ENCODE measurements at regions not wholly inside any gene's neighbourhood (a gene's known extent, or its start where the extent isn't known, plus 50 kb on each side); places are given as distances from the start of the nearest gene placed in this dataset.
A peak's percentile ranks its signal among the peaks of the same experiment; 100 is the strongest.

- TF ChIP-seq EZH2phosphoT487 (IDR thresholded peaks at IDR 0.05; ENCODE audit: low read depth) (no peak), CTCF (IDR thresholded peaks at IDR 0.05; ENCODE audit: low read depth, low read length) (peak; percentile 86)
- Histone ChIP-seq H4K20me1 (ENCODE audit: insufficient read depth, low read length) (no peaks in the 10 kb centered on the region), H3K4me1 (ENCODE audit: low read length) (peaks cover 3% of the 10 kb centered on the region; the same call in 1 of the 2 replicates), H2AFZ (ENCODE audit: low read depth, low read length) (peak overlapping the region; percentile 69; the same call in 1 of the 2 replicates), H3K4me2 (ENCODE audit: low read length) (no peak overlapping the region), H3K27me3 (ENCODE audit: low read depth, low read length) (no peaks in the 10 kb centered on the region), H3K27ac (ENCODE audit: low read length) (no peak overlapping the region), H3K79me2 (ENCODE audit: low read length) (no peaks in the 10 kb centered on the region), H3K9ac (ENCODE audit: low read length) (no peak overlapping the region), H3K36me3 (replicated peaks; ENCODE audit: low read depth, low read length) (peaks cover 5% of the 10 kb centered on the region), H3K4me3 (ENCODE audit: low read length) (no peak overlapping the region), H3K9me3 (ENCODE audit: insufficient read depth, low read length) (peaks cover 6% of the 10 kb centered on the region; the same call in 1 of the 2 replicates)
Measured at GRCh38 chr4:130808492-130808891, 1712.5 kb downstream of the C4orf33 start.

- Histone ChIP-seq H2AFZ (ENCODE audit: low read depth, low read length) (no peak overlapping the region), H3K9ac (ENCODE audit: low read length) (no peak overlapping the region), H3K4me2 (ENCODE audit: low read length) (no peak overlapping the region), H3K4me3 (ENCODE audit: low read length) (no peak overlapping the region), H4K20me1 (ENCODE audit: insufficient read depth, low read length) (no peaks in the 10 kb centered on the region), H3K4me1 (ENCODE audit: low read length) (peaks cover 3% of the 10 kb centered on the region; the same call in 1 of the 2 replicates), H3K27ac (ENCODE audit: low read length) (no peak overlapping the region), H3K79me2 (ENCODE audit: low read length) (no peaks in the 10 kb centered on the region), H3K36me3 (replicated peaks; ENCODE audit: low read depth, low read length) (no peaks in the 10 kb centered on the region), H3K9me3 (ENCODE audit: insufficient read depth, low read length) (no peaks in the 10 kb centered on the region), H3K27me3 (ENCODE audit: low read depth, low read length) (no peaks in the 10 kb centered on the region)
- no peak for TF ChIP-seq EZH2phosphoT487 (IDR thresholded peaks at IDR 0.05; ENCODE audit: low read depth)
- TF ChIP-seq CTCF (IDR thresholded peaks at IDR 0.05; ENCODE audit: low read depth, low read length), result no peak
Measured at GRCh38 chr4:130812117-130812765, 1716.3 kb downstream of the C4orf33 start.

- no peaks in the 10 kb centered on the region for H3K36me3 ChIP-seq (replicated peaks; ENCODE audit: low read depth, low read length)
- H3K4me1 ChIP-seq (ENCODE audit: low read length), result peaks cover 5% of the 10 kb centered on the region
- H3K4me2 ChIP-seq (ENCODE audit: low read length), result no peak overlapping the region
- H3K4me3 ChIP-seq (ENCODE audit: low read length), result no peak overlapping the region
- TF ChIP-seq CTCF (IDR thresholded peaks at IDR 0.05; ENCODE audit: low read depth, low read length), result no peak
- TF ChIP-seq EZH2phosphoT487 (IDR thresholded peaks at IDR 0.05; ENCODE audit: low read depth), result no peak
- no peaks in the 10 kb centered on the region for H3K9me3 ChIP-seq (ENCODE audit: insufficient read depth, low read length)
- H2AFZ ChIP-seq (ENCODE audit: low read depth, low read length), result no peak overlapping the region
- no peaks in the 10 kb centered on the region for H3K79me2 ChIP-seq (ENCODE audit: low read length)
- H4K20me1 ChIP-seq (ENCODE audit: insufficient read depth, low read length), result no peaks in the 10 kb centered on the region
- H3K27ac ChIP-seq (ENCODE audit: low read length), result no peak overlapping the region
- H3K27me3 ChIP-seq (ENCODE audit: low read depth, low read length), result no peaks in the 10 kb centered on the region
- no peak overlapping the region for H3K9ac ChIP-seq (ENCODE audit: low read length)
Measured at GRCh38 chr4:130814896-130815295, 1718.9 kb downstream of the C4orf33 start.

DNA sequence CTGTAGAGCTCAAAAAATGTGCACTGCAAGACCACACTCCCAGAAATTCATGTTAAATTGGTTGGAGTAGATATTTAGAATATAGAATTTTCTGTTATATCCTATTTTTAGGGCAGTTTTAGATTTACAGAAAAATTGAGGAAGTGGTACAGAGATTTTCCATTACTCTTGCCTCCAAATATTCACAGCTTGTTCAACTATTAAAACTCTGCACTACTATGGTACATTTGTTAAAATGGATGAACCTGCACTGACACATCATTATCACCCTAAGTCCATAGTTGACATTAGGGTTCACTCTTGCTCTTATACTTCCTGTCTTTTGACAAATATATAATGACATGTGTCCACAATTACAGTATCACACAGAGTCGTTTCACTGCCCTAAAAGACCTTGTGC, 1724.5 kb downstream of the C4orf33 start:
- H4K20me1 ChIP-seq (ENCODE audit: insufficient read depth, low read length), result no peaks in the 10 kb centered on the region
- no peaks in the 10 kb centered on the region for H3K79me2 ChIP-seq (ENCODE audit: low read length)
- H3K4me1 ChIP-seq (ENCODE audit: low read length), result peaks cover 14% of the 10 kb centered on the region
- no peak for TF ChIP-seq CTCF (IDR thresholded peaks at IDR 0.05; ENCODE audit: low read depth, low read length)
- no peak for TF ChIP-seq EZH2phosphoT487 (IDR thresholded peaks at IDR 0.05; ENCODE audit: low read depth)
- no peak overlapping the region for H3K9ac ChIP-seq (ENCODE audit: low read length)
- H3K4me3 ChIP-seq (ENCODE audit: low read length), result no peak overlapping the region
- 0 out of 2 replicates have a peak overlapping the region, but pooled peaks have one; percentile 5 for H3K4me2 ChIP-seq (ENCODE audit: low read length)
- no peak overlapping the region for H3K27ac ChIP-seq (ENCODE audit: low read length)
- H3K9me3 ChIP-seq (ENCODE audit: insufficient read depth, low read length), result no peaks in the 10 kb centered on the region
- H3K27me3 ChIP-seq (ENCODE audit: low read depth, low read length), result no peaks in the 10 kb centered on the region
- no peaks in the 10 kb centered on the region for H3K36me3 ChIP-seq (replicated peaks; ENCODE audit: low read depth, low read length)
- no peak overlapping the region for H2AFZ ChIP-seq (ENCODE audit: low read depth, low read length)

Data from OCI-LY3 (cell line).